Uterus (tissue), 2 donors: ENCODE measurements at regions not wholly inside any gene's neighbourhood (a gene's known extent, or its start where the extent isn't known, plus 50 kb on each side); places are given as distances from the start of the nearest gene placed in this dataset.

Source experiments
- CTCF ChIP-seq, 4 experiments: fragments of 200-600 bp in 2 of 4; fragments of 450-650 bp in 2 of 4; sonication (generic) in 2 of 4; IDR thresholded peaks; one replicate each; pipeline ENCODE4 v1.5.1; 2016 to 2019; ENCODE audit warnings: antibody characterized with exemption in 4 of 4, mild to moderate bottlenecking in 2 of 4, moderate library complexity in 1 of 4
- POLR2A ChIP-seq, 2 donors: fragments of 450-650 bp; IDR thresholded peaks; one replicate each; pipeline ENCODE4 v1.6.1; 2016; ENCODE audit warnings: antibody characterized with exemption in 2 of 2, mild to moderate bottlenecking in 1 of 2, moderate library complexity in 1 of 2

- TF ChIP-seq CTCF (IDR thresholded peaks at IDR 0.05) (no peak), POLR2A (IDR thresholded peaks at IDR 0.05) (no peak)
Observed at GRCh38 chr1:166353213-166353612, 186.4 kb upstream of the FAM78B start.
